Right hindlimb (tissue), 1 donor: ENCODE measurements at regions not wholly inside any gene's neighbourhood (a gene's known extent, or its start where the extent isn't known, plus 50 kb on each side); places are given as distances from the start of the nearest gene placed in this dataset.
"Not testable (repeated sequence)": the region's sequence is repeated elsewhere in the genome, so short reads cannot be mapped to it uniquely, and the experiment has no call there.

Experiments used
- DNase-seq: peaks from one replicate; pipeline ENCODE4 v3.0.0-alpha.2; 2018

- not testable (repeated sequence) for DNase-seq
These were observed 87.7 kb upstream of the PLGLB2 start for GRCh38 chr2:87660164-87660563.

- not testable (repeated sequence) for DNase-seq
These were observed 85.3 kb upstream of the PLGLB2 start for GRCh38 chr2:87662316-87663290.

- DNase-seq, result not testable (repeated sequence)
These were observed 84.5 kb upstream of the PLGLB2 start for GRCh38 chr2:87663347-87663746.

- DNase-seq, result not testable (repeated sequence)
These were observed 80.9 kb upstream of the PLGLB2 start for GRCh38 chr2:87667027-87667426.

- DNase-seq, result not testable (repeated sequence)
These were observed 79.5 kb upstream of the PLGLB2 start for GRCh38 chr2:87668361-87668760.

- DNase-seq, result not testable (repeated sequence)
These were observed 78.2 kb upstream of the PLGLB2 start for GRCh38 chr2:87669633-87670231.

- not testable (repeated sequence) for DNase-seq
These were observed 75.5 kb upstream of the PLGLB2 start for GRCh38 chr2:87672404-87672803.

GRCh38 chr2:87674729-87675128, 73.2 kb upstream of the PLGLB2 start:
- DNase-seq, result not testable (repeated sequence)

GRCh38 chr2:87675487-87675886, 72.4 kb upstream of the PLGLB2 start:
- not testable (repeated sequence) for DNase-seq

- DNase-seq, result not testable (repeated sequence)
These were observed 70.4 kb upstream of the PLGLB2 start for GRCh38 chr2:87677421-87677923.

- not testable (repeated sequence) for DNase-seq
These were observed 69.1 kb upstream of the PLGLB2 start for GRCh38 chr2:87678742-87679173.

- not testable (repeated sequence) for DNase-seq
These were observed 67.9 kb upstream of the PLGLB2 start for GRCh38 chr2:87679950-87680349.

- DNase-seq, result not testable (repeated sequence)
These were observed 67.2 kb upstream of the PLGLB2 start for GRCh38 chr2:87680691-87681090.

GRCh38 chr2:87683451-87683850, 64.4 kb upstream of the PLGLB2 start:
- peak; percentile 25 for DNase-seq

GRCh38 chr2:87683961-87684360, 63.9 kb upstream of the PLGLB2 start:
- DNase-seq, result not testable (repeated sequence)

GRCh38 chr2:87685558-87685957, 62.3 kb upstream of the PLGLB2 start:
- not testable (repeated sequence) for DNase-seq

GRCh38 chr2:87686873-87687549, 60.9 kb upstream of the PLGLB2 start:
- not testable (repeated sequence) for DNase-seq

GRCh38 chr2:87687550-87688270, 60.2 kb upstream of the PLGLB2 start:
- DNase-seq, result not testable (repeated sequence)

- DNase-seq, result not testable (repeated sequence)
These were observed 55.8 kb upstream of the PLGLB2 start for GRCh38 chr2:87691899-87692592.

- DNase-seq, result not testable (repeated sequence)
These were observed 55.0 kb upstream of the PLGLB2 start for GRCh38 chr2:87692914-87693313.

GRCh38 chr2:87693882-87694281, 54.0 kb upstream of the PLGLB2 start:
- not testable (repeated sequence) for DNase-seq
